ENCODE measurements at regions not wholly inside any gene's neighbourhood (a gene's known extent, or its start where the extent isn't known, plus 50 kb on each side); places are given as distances from the start of the nearest gene placed in this dataset.
"Not testable (repeated sequence)": the region's sequence is repeated elsewhere in the genome, so short reads cannot be mapped to it uniquely, and the experiment has no call there.

DNA sequence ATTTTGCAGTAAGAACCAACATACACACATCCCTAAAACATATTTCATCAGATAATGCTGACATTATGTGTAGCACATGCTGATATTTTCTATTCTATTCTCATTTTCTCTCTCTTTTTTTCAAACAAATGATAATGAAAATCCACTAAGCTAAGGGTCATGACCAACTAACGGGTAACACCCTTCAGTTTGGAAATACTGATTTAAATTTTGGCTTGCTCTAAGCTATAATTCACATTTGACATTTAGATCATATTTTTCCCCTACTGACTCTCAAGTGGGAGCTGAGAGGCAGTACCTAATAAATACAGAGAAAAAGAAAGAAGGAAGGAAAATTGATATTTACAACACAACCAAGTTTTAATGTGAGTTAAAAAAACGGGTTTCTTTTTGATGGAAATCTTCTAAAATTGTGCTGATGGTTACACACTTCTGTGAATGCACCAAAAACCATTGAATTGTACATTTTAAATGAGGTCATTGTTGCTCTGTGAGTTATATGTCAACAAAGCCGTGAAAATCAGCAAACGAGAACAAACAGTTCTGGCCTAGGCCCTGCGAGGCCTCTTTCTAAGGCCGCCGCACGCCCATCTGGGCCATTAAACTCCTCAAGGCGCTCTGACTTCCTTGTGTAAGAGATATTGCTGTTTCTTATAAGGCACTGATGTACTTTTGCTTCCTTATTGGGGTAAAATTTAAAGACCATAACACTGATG lies 124.2 kb downstream of the GALR1 start:
- DNase-seq = no peak

DNA sequence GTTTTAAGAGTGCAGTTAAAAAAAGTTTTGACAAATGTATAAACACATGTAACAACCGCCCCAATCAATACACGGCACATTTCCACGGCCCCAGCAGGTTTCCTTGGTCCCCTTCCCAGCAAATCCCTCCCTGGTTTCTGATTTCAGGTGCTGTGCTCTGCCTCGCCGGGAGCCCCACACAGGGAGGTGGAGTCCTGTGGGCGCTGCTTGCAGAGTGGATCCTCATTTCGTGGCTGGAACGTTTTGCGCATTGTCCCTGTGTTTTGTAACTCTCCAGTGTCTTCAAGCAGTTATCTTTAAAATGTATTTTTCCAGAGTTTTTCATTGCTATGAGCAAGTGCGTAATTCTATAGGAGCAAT lies 124.8 kb downstream of the GALR1 start:
- DNase-seq = no peak

DNA sequence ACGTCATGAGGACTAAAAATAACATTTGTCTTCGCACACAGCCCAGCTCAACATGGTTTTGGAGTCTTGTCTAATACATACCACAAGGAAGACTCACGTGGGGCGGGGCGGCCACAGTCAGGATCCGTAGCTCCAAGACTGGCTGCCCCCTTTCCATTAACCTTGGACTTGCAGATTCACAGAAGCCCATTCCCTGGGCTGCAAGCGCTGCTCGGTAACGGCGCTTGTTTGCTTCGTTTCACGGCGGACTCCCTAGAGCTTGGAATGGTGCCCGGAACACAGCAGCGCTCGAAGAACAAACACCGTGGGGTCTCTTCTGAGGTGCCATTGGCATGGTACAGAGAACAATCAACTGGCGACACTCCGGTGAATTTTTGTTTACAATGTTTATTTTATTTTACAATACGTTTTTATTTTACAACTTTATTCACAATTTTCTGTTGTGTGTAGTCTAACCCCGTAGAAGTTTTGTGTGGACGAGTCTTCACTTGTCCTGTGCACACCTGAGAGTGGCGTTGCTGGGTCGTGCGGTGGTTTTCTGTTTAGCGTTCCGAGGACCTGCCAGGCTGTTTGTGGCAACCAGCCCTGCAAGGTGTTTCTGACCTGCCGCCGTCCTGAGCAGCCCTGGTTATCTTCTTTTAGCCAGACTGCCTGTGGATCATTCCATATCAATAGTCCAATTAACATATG lies 126.5 kb downstream of the GALR1 start:
- no peak for DNase-seq

DNA sequence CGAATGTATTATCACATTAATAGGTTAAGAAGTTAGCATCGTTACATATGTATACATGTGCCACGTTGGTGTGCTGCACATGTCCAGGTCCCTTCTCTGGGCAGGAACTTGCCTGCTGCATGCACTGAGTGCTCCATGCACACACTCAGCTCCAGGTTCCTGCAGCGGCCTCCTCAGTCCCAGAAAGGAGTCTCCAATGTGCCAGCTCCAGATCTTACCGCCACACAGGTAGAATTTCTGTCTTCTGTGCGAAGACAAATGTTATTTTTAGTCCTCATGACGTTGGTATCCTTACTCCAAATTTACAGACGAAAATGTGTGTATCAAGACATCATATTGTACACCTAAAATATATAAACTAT lies 127.1 kb downstream of the GALR1 start:
- no peak for DNase-seq

DNA sequence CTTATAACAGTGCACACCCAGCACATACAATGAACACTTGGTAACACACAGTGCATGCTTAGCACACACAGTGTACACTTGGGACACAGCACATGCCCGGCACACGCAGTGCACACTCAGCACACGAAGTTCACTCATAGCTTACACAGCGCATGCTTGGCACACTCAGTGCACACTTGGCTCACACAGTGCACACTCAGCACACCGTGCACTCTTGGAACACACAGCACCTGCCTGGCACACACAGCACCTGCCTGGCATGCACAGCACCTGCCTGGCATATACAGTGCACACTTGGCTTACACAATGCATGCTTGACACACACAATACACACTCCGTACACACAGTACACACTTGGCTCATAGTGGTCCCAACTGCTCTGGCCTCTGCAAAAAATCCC lies 128.2 kb downstream of the GALR1 start:
- no peak for DNase-seq

DNA sequence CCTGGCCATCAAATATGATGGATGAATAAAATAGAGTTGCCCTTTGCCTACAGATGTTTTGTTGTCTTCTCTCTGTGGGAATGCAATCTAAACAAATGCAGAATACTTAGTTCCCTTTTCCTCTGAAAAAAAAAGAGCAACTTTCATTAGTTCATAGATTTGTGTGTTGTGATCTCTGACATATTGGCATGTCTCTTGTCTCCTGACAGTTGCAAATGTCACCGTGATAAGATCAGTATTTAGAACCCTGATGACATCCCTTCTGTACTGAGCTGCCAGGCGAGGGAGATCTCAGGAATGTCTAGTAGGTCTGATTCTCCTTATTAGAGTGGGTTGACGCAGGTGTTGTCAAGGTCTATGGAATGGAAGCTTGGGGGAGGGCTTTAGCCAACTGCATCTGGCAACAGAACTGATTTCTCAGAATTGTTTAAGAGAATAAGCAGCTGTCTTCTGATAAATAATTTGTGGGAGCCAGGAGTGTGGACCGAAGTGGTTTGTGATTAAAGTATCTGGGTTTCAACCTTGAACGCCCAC lies 130.4 kb downstream of the GALR1 start:
- no peak for DNase-seq

DNA sequence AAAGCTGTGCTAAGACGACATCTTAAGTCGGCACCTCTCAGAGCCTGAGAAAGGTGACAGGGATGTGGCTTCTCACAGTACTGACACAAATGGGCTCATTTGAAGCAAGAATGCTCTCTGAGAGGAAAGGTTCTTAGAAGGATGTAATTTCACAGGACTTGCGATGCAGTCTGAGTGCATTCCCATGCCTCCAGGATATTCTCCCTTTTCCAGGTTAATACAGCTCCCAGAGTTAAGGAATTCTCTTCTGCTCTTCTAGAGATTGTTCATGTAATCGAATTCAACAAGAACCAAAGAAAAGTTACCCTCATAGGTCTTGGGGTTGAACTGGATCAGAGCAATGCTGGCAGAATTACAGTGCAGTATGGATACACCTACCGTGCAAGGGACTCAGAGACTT lies 131.0 kb downstream of the GALR1 start:
- DNase-seq = no peak

DNA sequence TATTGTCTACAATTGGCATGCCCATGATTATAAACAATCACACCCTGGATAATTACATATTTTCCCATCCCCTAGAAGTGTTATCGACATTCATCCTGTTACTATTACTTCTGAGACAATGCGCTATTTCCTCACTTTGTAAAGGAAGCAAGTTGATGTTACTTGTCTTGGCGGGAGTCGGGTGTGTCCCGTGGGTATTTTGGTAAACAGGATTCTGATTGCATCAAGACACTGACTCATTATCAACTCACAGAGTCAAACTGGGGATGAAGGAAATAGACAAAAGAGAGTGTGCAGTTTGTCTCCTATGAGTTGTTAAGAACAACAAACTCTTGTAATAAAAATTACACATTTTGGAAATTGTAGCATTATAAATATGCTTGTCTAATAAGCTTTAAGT lies 142.7 kb downstream of the GALR1 start:
- DNase-seq = no peak

DNA sequence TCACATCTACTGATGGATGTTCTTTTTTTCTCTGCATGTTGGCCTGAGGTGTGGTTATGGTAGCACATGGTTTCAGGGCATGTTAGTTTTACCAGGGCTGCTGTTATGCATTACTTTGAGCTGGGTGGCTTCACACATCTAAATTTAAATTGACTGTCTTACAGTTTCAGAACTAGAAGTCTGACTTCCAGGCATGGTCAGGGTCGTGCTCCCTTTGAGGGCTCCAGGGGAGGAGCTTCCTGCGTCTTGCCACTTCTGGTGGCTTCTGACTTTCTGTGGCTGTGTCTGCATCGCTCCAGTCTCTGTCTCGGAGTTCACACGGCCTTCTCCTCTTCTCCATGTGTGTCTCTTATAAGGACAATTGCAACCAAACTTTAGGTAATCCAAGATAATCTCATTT lies 143.9 kb downstream of the GALR1 start:
- DNase-seq = no peak

DNA sequence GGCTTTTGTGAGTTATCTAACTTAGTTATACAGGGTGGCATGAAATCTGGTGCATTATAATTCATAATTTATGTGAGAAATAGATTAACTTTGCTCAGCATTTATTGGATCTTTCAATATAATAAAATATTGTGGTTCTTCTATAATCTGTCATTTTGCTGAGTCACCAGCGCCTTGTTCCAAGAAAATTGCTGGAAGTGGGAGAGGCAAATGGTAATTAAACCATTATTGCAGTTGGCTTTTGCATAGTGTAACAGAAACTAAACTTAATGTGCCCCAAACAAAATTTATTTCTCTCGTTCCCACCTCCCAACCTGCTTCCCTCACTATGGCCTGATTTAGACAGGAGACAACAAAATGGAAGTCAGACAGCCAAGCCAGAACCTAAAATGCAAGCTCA lies 146.3 kb downstream of the GALR1 start:
- no peak for DNase-seq

DNA sequence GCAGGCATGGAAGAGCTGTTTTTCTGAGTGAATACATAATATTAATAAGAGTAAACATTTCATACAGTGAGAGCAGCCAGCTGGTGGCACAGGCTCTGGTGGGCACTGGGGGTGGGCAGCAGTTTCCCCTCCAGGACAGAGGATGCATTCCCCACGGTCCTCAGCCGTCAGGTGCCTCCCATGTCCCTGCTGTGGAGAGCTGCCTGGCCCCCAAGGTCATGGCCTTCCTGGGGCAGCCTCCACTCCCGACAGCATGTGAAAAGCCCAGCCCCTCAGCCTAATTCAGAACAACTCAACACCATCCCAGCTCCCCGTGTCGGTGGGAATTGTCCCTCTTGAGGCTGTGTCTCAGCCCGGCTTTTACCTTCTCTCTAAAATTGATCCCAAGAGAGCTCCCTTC lies 147.4 kb downstream of the GALR1 start:
- DNase-seq = no peak

DNA sequence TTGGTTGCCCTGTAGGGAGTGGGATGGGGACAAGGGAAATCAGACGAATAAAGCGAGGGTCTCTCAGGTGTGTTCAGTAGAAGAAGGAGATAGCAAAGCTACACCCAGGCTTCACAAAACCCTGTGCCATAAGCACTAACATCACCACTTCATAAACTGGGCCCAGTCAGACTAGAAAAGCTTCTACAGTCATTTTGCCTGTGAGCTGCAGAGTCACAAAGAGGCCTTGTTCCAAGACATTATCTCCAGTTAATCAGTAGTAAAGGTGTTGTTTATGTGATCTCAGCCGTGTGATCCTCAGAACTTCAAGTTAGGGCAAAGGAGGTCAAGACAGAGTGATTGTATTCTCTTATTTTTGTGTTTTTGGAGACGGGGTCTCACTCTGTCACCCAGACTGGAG lies 148.0 kb downstream of the GALR1 start:
- DNase-seq = no peak

DNA sequence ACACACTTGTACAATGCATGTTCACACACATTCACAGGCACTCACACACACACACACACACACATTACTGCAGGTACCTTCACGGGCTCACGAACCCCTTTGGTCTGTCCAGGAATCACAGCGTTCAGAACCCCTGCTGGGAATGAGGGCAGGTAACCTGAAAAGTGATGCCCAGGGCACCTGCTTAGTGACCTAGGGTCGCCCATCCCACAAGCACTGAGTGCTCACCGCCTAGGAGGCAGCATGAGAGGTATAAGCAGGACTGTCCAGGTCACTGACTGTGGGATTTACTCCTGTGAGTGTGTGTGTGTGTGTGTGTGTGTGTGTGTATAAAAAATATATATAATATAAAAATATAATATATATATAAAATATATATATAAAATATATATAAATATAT lies 150.9 kb downstream of the GALR1 start:
- no peak for DNase-seq

DNA sequence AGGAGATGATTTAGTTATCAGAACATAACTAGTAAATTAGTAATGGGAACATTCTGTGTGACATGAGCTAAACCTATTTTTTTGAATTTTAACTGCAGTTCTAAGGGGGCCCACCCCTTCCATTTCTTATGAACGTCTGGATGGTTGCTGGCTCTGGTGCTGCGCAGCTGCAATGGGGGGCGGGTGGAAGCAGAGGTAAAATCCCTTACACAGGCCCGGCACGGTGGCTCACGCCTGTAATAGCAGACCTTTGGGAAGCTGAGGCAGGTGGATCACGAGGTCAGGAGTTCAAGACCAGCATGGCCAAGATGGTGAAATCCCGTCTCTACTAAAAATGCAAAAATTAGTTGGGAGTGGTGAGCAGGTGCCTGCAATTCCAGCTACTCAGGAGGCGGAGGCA lies 151.5 kb downstream of the GALR1 start:
- DNase-seq = no peak

DNA sequence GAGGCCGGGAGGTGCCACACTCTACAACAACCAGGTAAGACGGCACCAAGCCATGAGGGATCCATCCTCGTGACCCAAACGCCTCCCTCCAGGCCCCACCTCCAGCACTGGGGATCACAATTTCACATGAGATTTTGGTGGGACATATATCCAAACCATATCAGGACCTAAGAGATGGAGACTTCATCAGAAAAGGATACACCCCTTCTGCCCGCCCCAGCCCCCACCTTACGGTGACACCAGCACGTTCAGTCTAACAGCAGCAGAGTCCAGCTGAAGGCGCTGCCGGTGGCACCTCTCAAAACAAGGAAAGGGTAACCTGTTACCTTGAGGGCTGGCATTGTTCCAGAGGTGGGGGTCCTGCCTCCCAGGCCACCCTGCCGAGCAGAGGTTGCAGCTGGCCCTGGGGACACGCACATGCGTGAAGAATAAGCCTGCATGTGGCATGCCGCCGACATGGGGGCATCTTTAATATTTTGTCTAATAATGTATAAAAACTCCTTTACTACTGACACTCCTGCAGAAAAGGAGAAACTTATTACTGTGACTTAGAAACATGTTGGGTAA lies 154.4 kb downstream of the GALR1 start:
- DNase-seq = no peak

DNA sequence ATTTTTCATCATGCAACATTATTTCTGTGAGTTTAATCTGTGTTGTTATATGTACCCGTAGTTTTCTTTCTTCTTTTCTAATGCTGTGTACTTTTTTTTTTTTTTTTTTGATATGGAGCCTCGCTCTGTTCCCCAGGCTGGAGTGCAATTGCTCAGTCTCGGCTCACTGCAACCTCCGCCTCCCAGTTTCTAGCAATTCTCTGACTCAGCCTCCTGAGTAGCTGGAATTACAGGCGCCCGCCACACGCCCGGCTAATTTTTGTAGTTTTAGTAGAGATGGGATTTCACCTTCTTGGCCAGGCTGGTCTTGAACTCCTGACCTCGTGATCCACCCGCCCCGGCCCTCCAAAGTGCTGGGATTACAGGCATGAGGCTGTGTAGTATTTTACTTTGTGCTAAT lies 155.4 kb downstream of the GALR1 start:
- DNase-seq = no peak

DNA sequence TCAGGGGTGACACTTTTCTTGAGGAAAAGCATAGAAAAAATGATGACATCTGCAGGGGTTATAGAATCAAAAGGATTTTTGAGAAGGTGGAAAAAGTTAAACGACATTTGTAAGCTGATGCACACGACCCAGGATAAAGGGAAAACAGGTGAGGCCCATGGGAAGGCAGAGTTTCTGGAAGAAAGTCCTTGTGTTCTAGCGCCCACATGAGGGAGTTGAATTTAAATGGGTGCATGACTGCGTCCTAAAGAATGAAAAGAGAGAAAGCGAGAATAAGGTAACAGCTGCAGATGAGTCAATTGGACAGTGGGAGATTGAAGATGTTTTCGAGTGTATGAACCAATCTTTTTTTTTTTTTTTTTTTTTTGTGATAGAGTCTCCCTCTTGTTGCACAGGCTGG lies 158.1 kb downstream of the GALR1 start:
- no peak for DNase-seq

DNA sequence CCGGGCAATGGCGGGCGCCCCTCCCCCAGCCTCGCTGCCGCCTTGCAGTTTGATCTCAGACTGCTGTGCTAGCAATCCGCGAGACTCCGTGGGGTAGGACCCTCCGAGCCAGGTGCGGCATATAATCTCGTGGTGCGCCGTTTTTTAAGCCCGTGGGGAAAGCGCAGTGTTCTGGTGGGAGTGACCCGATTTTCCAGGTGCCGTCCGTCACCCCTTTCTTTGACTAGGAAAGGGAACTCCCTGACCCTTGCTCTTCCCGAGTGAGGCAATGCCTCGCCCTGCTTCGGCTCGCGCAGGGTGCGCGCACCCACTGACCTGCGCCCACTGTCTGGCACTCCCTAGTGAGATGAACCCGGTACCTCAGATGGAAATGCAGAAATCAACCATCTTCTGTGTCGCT lies 171.9 kb downstream of the GALR1 start:
- not testable (repeated sequence) for DNase-seq

DNA sequence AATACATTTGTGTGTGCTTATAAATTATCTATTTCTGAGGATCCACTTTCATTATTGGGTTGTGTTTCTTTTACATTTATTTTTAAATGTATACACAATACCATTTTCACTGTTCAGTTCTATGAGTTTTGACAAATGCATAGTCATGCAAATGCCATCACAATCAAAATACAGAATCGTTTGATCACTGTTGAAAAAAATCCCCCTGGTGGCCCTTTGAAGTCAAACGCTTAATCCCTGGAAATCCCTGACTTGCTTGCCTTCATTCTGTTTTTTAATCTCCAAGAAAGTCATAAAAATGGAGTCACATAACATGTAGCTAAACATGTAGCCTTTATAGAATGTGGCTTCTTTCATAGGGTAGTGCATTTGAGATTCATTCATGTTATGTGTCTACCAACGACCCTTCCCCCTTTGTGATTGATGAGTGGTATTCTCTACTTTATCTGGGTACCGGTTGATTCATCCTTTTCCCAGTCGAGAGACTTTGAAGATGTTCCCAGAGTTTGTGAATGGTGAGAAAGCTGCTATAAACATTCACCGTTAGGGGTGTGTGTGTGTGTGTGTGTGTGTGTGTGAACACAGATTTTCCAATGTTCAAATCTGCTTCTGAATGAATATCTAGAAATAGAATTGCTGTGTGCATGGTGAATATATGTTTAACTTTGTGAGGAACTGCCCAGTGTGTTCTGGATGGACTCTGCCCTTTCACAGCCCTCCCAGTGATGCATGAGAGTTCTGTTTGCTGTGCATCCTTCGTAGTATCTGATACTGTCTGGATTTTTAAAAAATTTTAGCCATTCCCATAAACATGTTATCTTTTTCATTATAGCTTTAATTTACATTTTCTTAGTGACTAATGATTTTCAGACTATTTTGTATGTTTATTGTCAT lies 173.6 kb downstream of the GALR1 start:
- DNase-seq = no peak

DNA sequence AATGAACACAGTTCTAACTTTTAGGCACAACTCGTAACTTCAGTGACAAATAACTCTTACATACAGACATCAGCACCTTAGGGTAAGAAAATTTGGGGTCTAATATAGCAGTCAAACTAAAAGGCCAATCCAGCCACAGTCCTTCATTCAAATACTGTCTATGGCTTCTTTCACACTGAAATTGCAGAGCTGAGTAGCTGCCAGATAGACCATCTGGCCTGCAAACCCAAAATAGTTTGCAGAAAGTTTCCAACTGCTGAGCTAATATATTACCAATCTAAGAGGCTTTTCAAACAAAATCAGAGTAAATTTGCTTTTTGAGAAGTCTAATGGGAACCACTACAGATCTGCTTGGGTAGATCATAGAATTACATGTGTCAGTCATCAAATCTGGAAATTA lies 183.4 kb downstream of the GALR1 start:
- DNase-seq = no peak

DNA sequence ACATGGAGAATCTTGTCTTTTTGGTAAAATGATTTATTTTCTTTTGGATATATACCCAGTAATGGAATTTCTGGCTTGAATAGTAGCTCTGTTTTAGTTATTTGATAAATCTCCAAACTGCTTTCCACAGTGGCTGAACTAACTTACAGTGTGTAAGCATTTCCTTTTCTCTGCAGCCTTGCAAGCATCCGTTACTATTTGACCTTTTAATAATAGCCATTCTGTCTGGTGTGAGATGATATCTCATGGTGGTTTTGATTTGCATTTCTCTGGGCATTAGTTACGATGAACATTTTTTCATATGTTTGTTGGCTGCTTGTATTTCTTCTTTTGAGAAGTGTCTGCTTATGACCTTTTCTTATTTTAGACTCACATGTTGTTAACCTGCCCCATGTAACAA lies 190.2 kb downstream of the GALR1 start:
- no peak for DNase-seq

DNA sequence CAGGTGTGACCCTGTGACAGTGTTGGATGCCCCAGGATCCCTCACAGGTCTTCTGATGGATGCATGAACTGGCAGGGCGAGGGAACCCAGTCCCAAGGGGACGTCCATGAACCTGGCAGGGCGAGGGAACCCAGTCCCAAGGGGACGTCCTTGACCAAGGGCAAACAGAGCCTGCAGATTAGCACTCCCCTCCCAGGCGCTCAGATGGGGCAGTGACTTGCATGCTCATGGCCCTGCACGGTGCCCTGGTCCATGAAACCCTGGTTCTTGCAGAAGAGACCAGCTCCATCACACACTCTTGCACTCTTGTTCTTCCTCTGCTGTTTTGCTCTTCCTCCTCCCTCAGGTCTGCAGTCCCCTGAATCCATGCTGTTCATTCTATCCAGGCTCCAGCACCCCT lies 192.7 kb downstream of the GALR1 start:
- DNase-seq = no peak

DNA sequence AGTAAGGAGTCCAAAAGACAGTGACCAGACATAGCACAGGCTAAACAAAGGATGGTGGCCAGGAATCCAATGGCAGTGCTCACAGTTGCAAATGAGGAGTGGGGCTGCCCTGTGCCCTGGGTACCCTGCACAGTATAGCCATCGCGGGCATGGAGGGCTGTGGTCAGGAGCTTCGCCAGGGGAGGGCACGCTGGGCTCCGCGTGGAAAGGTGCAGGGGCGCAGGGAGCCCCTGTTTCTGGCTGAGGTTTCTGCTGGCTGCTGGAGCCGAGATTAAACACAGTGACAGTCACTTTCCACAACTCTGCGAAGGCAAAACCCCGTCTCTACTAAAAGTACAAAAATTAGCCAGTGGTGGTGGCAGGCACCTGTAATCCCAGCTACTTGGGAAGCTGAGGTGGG lies 194.7 kb downstream of the GALR1 start:
- no peak for DNase-seq

DNA sequence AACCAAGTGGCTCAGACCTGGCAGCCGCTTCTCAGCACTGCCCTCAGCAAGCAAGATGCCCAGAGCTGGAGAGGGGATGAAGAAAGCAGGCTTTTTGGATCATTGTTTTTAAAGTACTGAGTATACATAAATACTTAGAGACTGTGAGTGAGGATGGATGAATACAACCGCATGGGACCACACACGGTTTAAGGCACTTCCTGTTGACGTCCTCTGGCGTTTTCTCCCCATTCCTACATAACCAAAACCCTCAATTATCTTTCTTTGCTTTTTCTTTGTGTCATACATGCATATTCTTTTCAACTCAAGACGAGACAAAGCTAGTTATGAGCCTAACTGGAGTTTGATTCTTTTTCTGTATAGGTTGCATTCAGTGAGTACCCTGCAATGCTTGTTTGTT lies 198.4 kb downstream of the GALR1 start:
- no peak for DNase-seq

Data from activated CD8-positive, alpha-beta memory T cell treated with anti-CD3 and anti-CD28 coated beads for 24 hours (primary cell).